Loucy (cell line): ENCODE measurements at regions not wholly inside any gene's neighbourhood (a gene's known extent, or its start where the extent isn't known, plus 50 kb on each side); places are given as distances from the start of the nearest gene placed in this dataset.

Experiments used
- H2AFZ ChIP-seq: fragments of 200-600 bp; sonication (generic); 2 replicates; pipeline ENCODE4 v1.6.0; 2016; ENCODE audit warnings: antibody characterized with exemption, mild to moderate bottlenecking, low read length, moderate library complexity
- H3F3A ChIP-seq: fragments of 200-600 bp; 2 replicates; pipeline ENCODE4 v1.6.0; 2016; ENCODE audit warnings: antibody characterized with exemption, low read depth, mild to moderate bottlenecking
- H3K27me3 ChIP-seq: fragments of 200-600 bp; sonication (generic); 2 replicates; pipeline ENCODE4 v1.6.1; 2014; ENCODE audit warnings: low read length, mild to moderate bottlenecking; ENCODE audit not compliant: insufficient read depth, poor library complexity, severe bottlenecking
- H3K36me3 ChIP-seq: fragments of 200-600 bp; sonication (generic); 2 replicates; pipeline ENCODE4 v1.6.1; 2016; ENCODE audit warnings: low read length; ENCODE audit not compliant: insufficient read depth
- H3K4me1 ChIP-seq: fragments of 200-600 bp; sonication (generic); 2 replicates; pipeline ENCODE4 v1.5.1; 2014; ENCODE audit warnings: low read length, mild to moderate bottlenecking; ENCODE audit not compliant: insufficient read depth, poor library complexity, severe bottlenecking
- H3K4me2 ChIP-seq: fragments of 200-600 bp; sonication (generic); 2 replicates; pipeline ENCODE4 v1.6.0; 2014; ENCODE audit warnings: antibody characterized with exemption, low read length, low read depth, mild to moderate bottlenecking; ENCODE audit not compliant: poor library complexity, severe bottlenecking
- H3K4me3 ChIP-seq: fragments of 200-600 bp; sonication (generic); 2 replicates; pipeline ENCODE4 v1.5.1; 2014; ENCODE audit warnings: low read length, mild to moderate bottlenecking, mixed read lengths; ENCODE audit not compliant: poor library complexity, severe bottlenecking
- H3K79me2 ChIP-seq: fragments of 200-600 bp; sonication (generic); 2 replicates; pipeline ENCODE4 v1.6.1; 2014; ENCODE audit warnings: low read length; ENCODE audit not compliant: insufficient read depth
- H3K9ac ChIP-seq: fragments of 200-600 bp; sonication (generic); 2 replicates; pipeline ENCODE4 v1.6.0; 2014; ENCODE audit warnings: mild to moderate bottlenecking, low read depth, low read length, moderate library complexity; ENCODE audit not compliant: poor library complexity, severe bottlenecking
- H3K9me2 ChIP-seq: fragments of 200-600 bp; sonication (generic); replicated peaks from 2 replicates; pipeline ENCODE4 v1.6.1; 2016; ENCODE audit warnings: low read depth, low read length, mixed read lengths
- H3K9me3 ChIP-seq: fragments of 200-600 bp; sonication (generic); 2 replicates; pipeline ENCODE4 v1.6.1; 2014; ENCODE audit warnings: mild to moderate bottlenecking, antibody characterized with exemption, low read length, low read depth; ENCODE audit not compliant: insufficient read depth
- H4K20me1 ChIP-seq: fragments of 200-600 bp; sonication (generic); 2 replicates; pipeline ENCODE4 v1.6.0; 2014; ENCODE audit warnings: antibody characterized with exemption, low read length, mild to moderate bottlenecking; ENCODE audit not compliant: insufficient read depth, poor library complexity, severe bottlenecking
- EZH2phosphoT487 ChIP-seq: fragments of 200-600 bp; IDR thresholded peaks from 2 replicates; pipeline ENCODE4 v1.6.1; 2018; ENCODE audit warnings: antibody characterized with exemption, mild to moderate bottlenecking, moderate library complexity, borderline replicate concordance
- TF ChIP-seq, protein P1 (sequence below): fragments of 200-600 bp; sonication (generic); conservative IDR thresholded peaks from 2 replicates; pipeline ENCODE4 v1.5.1; 2014; ENCODE audit warnings: mild to moderate bottlenecking, antibody characterized with exemption, low read length

DNA sequence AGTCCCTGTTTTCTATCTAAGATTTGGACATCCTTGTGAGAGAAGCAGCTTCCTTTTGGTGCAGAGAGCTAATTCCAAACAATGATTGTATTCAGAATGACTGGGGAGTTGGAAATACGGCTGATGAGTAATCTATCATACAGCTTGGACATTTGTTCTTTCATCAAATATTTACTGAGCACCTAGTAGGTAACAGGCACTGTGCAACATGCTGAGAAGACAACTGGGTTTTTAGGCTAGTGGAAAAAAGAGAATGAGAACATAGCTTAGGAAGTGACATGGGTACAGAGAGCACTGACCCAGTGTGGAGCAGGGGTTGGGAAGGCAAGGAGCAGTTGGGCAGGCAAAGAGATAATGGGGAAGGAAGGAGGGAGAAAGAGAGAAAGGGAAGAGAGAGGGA, 87.5 kb downstream of the TBX19 start:
- no peak overlapping the region for H3K4me2 ChIP-seq
- no peaks in the 10 kb centered on the region for H3K27me3 ChIP-seq
- no peak overlapping the region for H3K9ac ChIP-seq
- H3K36me3 ChIP-seq = no peaks in the 10 kb centered on the region
- no peaks in the 10 kb centered on the region for H4K20me1 ChIP-seq
- H2AFZ ChIP-seq = no peak overlapping the region
- no peaks in the 10 kb centered on the region for H3F3A ChIP-seq
- H3K4me1 ChIP-seq = peaks cover 12% of the 10 kb centered on the region
- no peaks in the 10 kb centered on the region for H3K9me2 ChIP-seq
- no peaks in the 10 kb centered on the region for H3K79me2 ChIP-seq
- no peak for TF ChIP-seq EZH2phosphoT487
- TF ChIP-seq, protein P1, sequence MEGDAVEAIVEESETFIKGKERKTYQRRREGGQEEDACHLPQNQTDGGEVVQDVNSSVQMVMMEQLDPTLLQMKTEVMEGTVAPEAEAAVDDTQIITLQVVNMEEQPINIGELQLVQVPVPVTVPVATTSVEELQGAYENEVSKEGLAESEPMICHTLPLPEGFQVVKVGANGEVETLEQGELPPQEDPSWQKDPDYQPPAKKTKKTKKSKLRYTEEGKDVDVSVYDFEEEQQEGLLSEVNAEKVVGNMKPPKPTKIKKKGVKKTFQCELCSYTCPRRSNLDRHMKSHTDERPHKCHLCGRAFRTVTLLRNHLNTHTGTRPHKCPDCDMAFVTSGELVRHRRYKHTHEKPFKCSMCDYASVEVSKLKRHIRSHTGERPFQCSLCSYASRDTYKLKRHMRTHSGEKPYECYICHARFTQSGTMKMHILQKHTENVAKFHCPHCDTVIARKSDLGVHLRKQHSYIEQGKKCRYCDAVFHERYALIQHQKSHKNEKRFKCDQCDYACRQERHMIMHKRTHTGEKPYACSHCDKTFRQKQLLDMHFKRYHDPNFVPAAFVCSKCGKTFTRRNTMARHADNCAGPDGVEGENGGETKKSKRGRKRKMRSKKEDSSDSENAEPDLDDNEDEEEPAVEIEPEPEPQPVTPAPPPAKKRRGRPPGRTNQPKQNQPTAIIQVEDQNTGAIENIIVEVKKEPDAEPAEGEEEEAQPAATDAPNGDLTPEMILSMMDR = no peak
- H3K9me3 ChIP-seq = no peaks in the 10 kb centered on the region
- H3K4me3 ChIP-seq = no peak overlapping the region

- Histone ChIP-seq H3K9me3 (no peaks in the 10 kb centered on the region), H3K79me2 (no peaks in the 10 kb centered on the region), H3K9me2 (no peaks in the 10 kb centered on the region), H3K4me1 (peaks cover 23% of the 10 kb centered on the region), H3K27me3 (no peaks in the 10 kb centered on the region), H3K4me2 (no peak overlapping the region), H4K20me1 (no peaks in the 10 kb centered on the region), H2AFZ (0 out of 2 replicates have a peak overlapping the region, but pooled peaks have one; percentile 2), H3K9ac (no peak overlapping the region), H3F3A (no peaks in the 10 kb centered on the region), H3K36me3 (no peaks in the 10 kb centered on the region), H3K4me3 (no peak overlapping the region)
- TF ChIP-seq, protein P1 = peak; percentile 59
- no peak for TF ChIP-seq EZH2phosphoT487
Measured at GRCh38 chr1:168365719-168366479, 85.2 kb downstream of the TBX19 start.
